ENCODE measurements at regions not wholly inside any gene's neighbourhood (a gene's known extent, or its start where the extent isn't known, plus 50 kb on each side); places are given as distances from the start of the nearest gene placed in this dataset.

- H3K27ac ChIP-seq (ENCODE audit: low read depth in 1 of 2, low read length in 2 of 2), result no peak overlapping the region
- no peak overlapping the region for H3K9ac ChIP-seq (ENCODE audit: low read depth in 1 of 2, low read length in 2 of 2)
- no peak for DNase-seq (ENCODE audit: low spot score)
These were observed 555.0 kb downstream of the TNS3 start for GRCh38 chr7:47026780-47027361.

GRCh38 chr7:47024991-47025390 is 556.9 kb downstream of the TNS3 start:
- 56% methylated on average over 4 of the region's 4 CpGs for WGBS
- TF ChIP-seq HNF4A (conservative IDR thresholded peaks at IDR 0.05) (no peak), NR2F2 (IDR thresholded peaks at IDR 0.05) (no peak), GABPA (IDR thresholded peaks at IDR 0.05 in 1 of 2, conservative IDR thresholded peaks at IDR 0.05 in 1 of 2) (no peak), SP1 (IDR thresholded peaks at IDR 0.05) (no peak), TAF1 (conservative IDR thresholded peaks at IDR 0.05) (no peak), ZBTB33 (IDR thresholded peaks at IDR 0.05) (no peak), MAX (IDR thresholded peaks at IDR 0.05) (no peak), RAD21 (IDR thresholded peaks at IDR 0.05) (no peak), CTCF (IDR thresholded peaks at IDR 0.05; ENCODE audit: low read depth, low read length, missing input control) (no peak), JUND (IDR thresholded peaks at IDR 0.05) (no peak), FOXA1 (IDR thresholded peaks at IDR 0.05) (no peak), ATF3 (IDR thresholded peaks at IDR 0.05) (no peak), RXRA (IDR thresholded peaks at IDR 0.05) (no peak), FOXA2 (IDR thresholded peaks at IDR 0.05) (no peak)

More at GRCh38 chr7:47026780-47027361, 555.0 kb downstream of the TNS3 start:
- WGBS, result 54% methylated on average over 5 of the region's 5 CpGs
- no peaks in the 10 kb centered on the region for H3K36me3 ChIP-seq (ENCODE audit: control insufficient read depth in 4 of 4, insufficient read depth in 3 of 4, low read depth in 1 of 4, low read length in 3 of 4)
- H3K4me3 ChIP-seq (ENCODE audit: low read depth in 1 of 3, low read length in 3 of 3), result no peak overlapping the region
- no peaks in the 10 kb centered on the region for H3K27me3 ChIP-seq (ENCODE audit: control insufficient read depth in 4 of 4, insufficient read depth in 4 of 4, low read length in 3 of 4)
- peaks cover 0 to 2% (median 0%) of the 10 kb centered on the region in 4 donors for H3K4me1 ChIP-seq (ENCODE audit: control insufficient read depth in 4 of 4, insufficient read depth in 4 of 4, low read length in 3 of 4)
- H3K9me3 ChIP-seq (ENCODE audit: control insufficient read depth in 4 of 4, low read length in 3 of 4), result no peaks in the 10 kb centered on the region
- TF ChIP-seq EGR1 (IDR thresholded peaks at IDR 0.05; ENCODE audit: low read depth in 2 of 2) (no peak), TAF1 (conservative IDR thresholded peaks at IDR 0.05) (no peak), SP1 (IDR thresholded peaks at IDR 0.05) (no peak), REST (IDR thresholded peaks at IDR 0.05) (no peak), ZBTB33 (IDR thresholded peaks at IDR 0.05) (no peak), HNF4G (IDR thresholded peaks at IDR 0.05) (no peak)

More at GRCh38 chr7:47024991-47025390, 556.9 kb downstream of the TNS3 start:
- Histone ChIP-seq H3K4me1 (ENCODE audit: control insufficient read depth in 4 of 4, insufficient read depth in 4 of 4, low read length in 3 of 4) (peaks cover 0 to 2% (median 0%) of the 10 kb centered on the region in 4 donors), H3K4me3 (ENCODE audit: low read depth in 1 of 3, low read length in 3 of 3) (no peak overlapping the region), H3K27ac (ENCODE audit: low read depth in 1 of 2, low read length in 2 of 2) (no peak overlapping the region), H3K36me3 (ENCODE audit: control insufficient read depth in 4 of 4, insufficient read depth in 3 of 4, low read depth in 1 of 4, low read length in 3 of 4) (no peaks in the 10 kb centered on the region), H3K27me3 (ENCODE audit: control insufficient read depth in 4 of 4, insufficient read depth in 4 of 4, low read length in 3 of 4) (no peaks in the 10 kb centered on the region), H3K9me3 (ENCODE audit: control insufficient read depth in 4 of 4, low read length in 3 of 4) (no peaks in the 10 kb centered on the region), H3K9ac (ENCODE audit: low read depth in 1 of 2, low read length in 2 of 2) (no peak overlapping the region)
- no peak for DNase-seq (ENCODE audit: low spot score)

Data from liver (tissue), 8 donors.